DND-41 (cell line): ENCODE measurements at regions not wholly inside any gene's neighbourhood (a gene's known extent, or its start where the extent isn't known, plus 50 kb on each side); places are given as distances from the start of the nearest gene placed in this dataset.

Experiments used
- ATAC-seq: fragments of 200-7000 bp; cut with Tn5 transposase; 3 replicates; pipeline ENCODE4 v1.9.1; 2021; ENCODE audit warnings: low read depth; ENCODE audit not compliant: insufficient read depth
- DNase-seq: peaks from one replicate; pipeline ENCODE4 v3.0.0-alpha.2; 2020
- H2AFZ ChIP-seq: 2 replicates; pipeline ENCODE4 v1.6.0; 2012; ENCODE audit warnings: low read depth, low read length
- H3K27ac ChIP-seq: 2 replicates; pipeline ENCODE4 v1.5.1; 2012; ENCODE audit warnings: low read length, inconsistent platforms
- H3K27me3 ChIP-seq: fragments of 200-600 bp; sonication (generic); 2 replicates; pipeline ENCODE4 v1.6.0; 2012; ENCODE audit warnings: low read length, mild to moderate bottlenecking, inconsistent platforms; ENCODE audit not compliant: insufficient read depth, poor library complexity
- H3K36me3 ChIP-seq: 2 replicates; pipeline ENCODE4 v1.5.1; 2012; ENCODE audit warnings: low read length, inconsistent platforms; ENCODE audit not compliant: insufficient read depth
- H3K4me1 ChIP-seq: 2 replicates; pipeline ENCODE4 v1.5.1; 2012; ENCODE audit warnings: mild to moderate bottlenecking, low read length; ENCODE audit not compliant: insufficient read depth
- H3K4me2 ChIP-seq: 2 replicates; pipeline ENCODE4 v1.6.0; 2012; ENCODE audit warnings: mild to moderate bottlenecking, moderate library complexity, low read length, inconsistent platforms; ENCODE audit not compliant: insufficient read depth
- H3K4me3 ChIP-seq, 2 experiments: fragments of 200-600 bp in 1 of 2; shearing (Covaris generic) in 1 of 2; 2 replicates each; pipeline ENCODE4 v1.5.1; 2012 to 2016; ENCODE audit warnings: inconsistent platforms in 2 of 2, low read length in 2 of 2, mild to moderate bottlenecking in 2 of 2, low read depth in 1 of 2, moderate library complexity in 1 of 2
- H3K79me2 ChIP-seq: 2 replicates; pipeline ENCODE4 v1.6.0; 2012; ENCODE audit warnings: low read length, inconsistent platforms; ENCODE audit not compliant: insufficient read depth
- H3K9ac ChIP-seq: 2 replicates; pipeline ENCODE4 v1.6.0; 2012; ENCODE audit warnings: low read depth, mild to moderate bottlenecking, inconsistent platforms, low read length, moderate library complexity
- H3K9me3 ChIP-seq: 2 replicates; pipeline ENCODE4 v1.5.1; 2012; ENCODE audit warnings: low read length, moderate library complexity, mild to moderate bottlenecking, inconsistent platforms; ENCODE audit not compliant: insufficient read depth, severe bottlenecking
- H4K20me1 ChIP-seq: 2 replicates; pipeline ENCODE4 v1.6.0; 2012; ENCODE audit warnings: low read length; ENCODE audit not compliant: insufficient read depth
- CTCF ChIP-seq: IDR thresholded peaks from 2 replicates; pipeline ENCODE4 v1.5.1; 2012; ENCODE audit warnings: borderline replicate concordance, low read length, moderate library complexity, mild to moderate bottlenecking; ENCODE audit not compliant: poor library complexity, severe bottlenecking; ENCODE audit errors: extremely low read depth
- EZH2 ChIP-seq: IDR thresholded peaks from 3 replicates; pipeline ENCODE4 v1.6.1; 2012; ENCODE audit warnings: borderline replicate concordance, low read depth, mild to moderate bottlenecking, moderate library complexity, low read length, inconsistent platforms; ENCODE audit not compliant: severe bottlenecking

GRCh38 chr3:59392116-59392515, 342.3 kb upstream of the CFAP20DC start:
- no peak for ATAC-seq
- Histone ChIP-seq H3K9me3 (no peaks in the 10 kb centered on the region), H3K27ac (no peak overlapping the region), H4K20me1 (no peaks in the 10 kb centered on the region), H3K27me3 (no peaks in the 10 kb centered on the region), H2AFZ (no peak overlapping the region), H3K4me1 (no peaks in the 10 kb centered on the region), H3K79me2 (no peaks in the 10 kb centered on the region), H3K36me3 (no peaks in the 10 kb centered on the region), H3K9ac (no peak overlapping the region), H3K4me2 (no peak overlapping the region), H3K4me3 (no peak overlapping the region)
- TF ChIP-seq CTCF (no peak), EZH2 (no peak)
- no peak for DNase-seq

- H4K20me1 ChIP-seq = no peaks in the 10 kb centered on the region
- H3K9me3 ChIP-seq = no peaks in the 10 kb centered on the region
- H3K27ac ChIP-seq = no peak overlapping the region
- H3K4me2 ChIP-seq = no peak overlapping the region
- no peak overlapping the region for H2AFZ ChIP-seq
- H3K4me3 ChIP-seq = no peak overlapping the region
- no peaks in the 10 kb centered on the region for H3K79me2 ChIP-seq
- TF ChIP-seq EZH2 = no peak
- H3K9ac ChIP-seq = no peak overlapping the region
- DNase-seq (no peak), ATAC-seq (no peak)
- no peaks in the 10 kb centered on the region for H3K36me3 ChIP-seq
- H3K4me1 ChIP-seq = no peaks in the 10 kb centered on the region
- no peaks in the 10 kb centered on the region for H3K27me3 ChIP-seq
These were observed 341.3 kb upstream of the CFAP20DC start for GRCh38 chr3:59391131-59391530.

GRCh38 chr3:59388555-59389270, 338.9 kb upstream of the CFAP20DC start:
- H3K27me3 ChIP-seq = no peaks in the 10 kb centered on the region
- H3K4me2 ChIP-seq = no peak overlapping the region
- H3K9me3 ChIP-seq = no peaks in the 10 kb centered on the region
- no peak overlapping the region for H3K27ac ChIP-seq
- no peak overlapping the region; the same call in 1 of the 2 replicates for H2AFZ ChIP-seq
- H3K36me3 ChIP-seq = no peaks in the 10 kb centered on the region
- TF ChIP-seq EZH2 = no peak
- no peak for TF ChIP-seq CTCF
- H3K4me3 ChIP-seq = no peak overlapping the region
- no peak for ATAC-seq
- H3K79me2 ChIP-seq = no peaks in the 10 kb centered on the region
- no peak overlapping the region for H3K9ac ChIP-seq
- H3K4me1 ChIP-seq = no peaks in the 10 kb centered on the region
- no peak for DNase-seq
- H4K20me1 ChIP-seq = no peaks in the 10 kb centered on the region

GRCh38 chr3:59386165-59386564, 336.3 kb upstream of the CFAP20DC start:
- no peaks in the 10 kb centered on the region for H3K79me2 ChIP-seq
- no peak overlapping the region for H3K4me3 ChIP-seq
- no peak overlapping the region for H2AFZ ChIP-seq
- DNase-seq (no peak), ATAC-seq (no peak)
- H3K4me1 ChIP-seq = no peaks in the 10 kb centered on the region
- no peak overlapping the region for H3K4me2 ChIP-seq
- no peaks in the 10 kb centered on the region for H3K27me3 ChIP-seq
- H4K20me1 ChIP-seq = no peaks in the 10 kb centered on the region
- TF ChIP-seq CTCF (no peak), EZH2 (no peak)
- no peak overlapping the region for H3K9ac ChIP-seq
- H3K27ac ChIP-seq = no peak overlapping the region
- H3K9me3 ChIP-seq = no peaks in the 10 kb centered on the region
- no peaks in the 10 kb centered on the region for H3K36me3 ChIP-seq
